ENCODE measurements at regions not wholly inside any gene's neighbourhood (a gene's known extent, or its start where the extent isn't known, plus 50 kb on each side); places are given as distances from the start of the nearest gene placed in this dataset.

DNA sequence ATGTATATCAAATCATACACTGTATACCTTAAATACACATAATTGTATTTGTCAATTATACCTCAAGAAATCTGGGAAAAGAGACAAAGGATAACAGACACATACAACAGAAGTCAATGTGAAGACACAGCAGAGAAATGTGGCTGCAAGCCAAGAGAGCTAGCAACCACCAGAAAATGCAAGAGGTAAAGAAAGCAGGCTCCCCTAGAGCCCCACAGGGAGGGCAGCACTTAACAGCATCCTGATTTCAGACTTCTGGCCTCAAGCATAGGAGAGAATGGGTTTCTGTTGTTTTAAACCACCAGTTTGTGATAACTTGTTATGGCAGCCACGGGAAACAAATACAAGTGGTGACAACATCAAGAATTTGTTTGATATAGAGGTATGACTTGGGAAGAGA lies 1197.2 kb downstream of the SORCS1 start:
- no peaks in the 10 kb centered on the region for H3K79me2 ChIP-seq (ENCODE audit: control insufficient read depth in 1 of 2, insufficient read depth in 2 of 2, low read length in 2 of 2)
- H3K4me1 ChIP-seq (replicated peaks in 1 of 4; ENCODE audit: control insufficient read depth in 3 of 4, insufficient read depth in 4 of 4, low read length in 3 of 4), result no peaks in the 10 kb centered on the region
- H3K4me2 ChIP-seq (ENCODE audit: insufficient read depth in 1 of 2, low read depth in 2 of 2, low read length in 2 of 2), result no peak overlapping the region
- H4K8ac ChIP-seq (ENCODE audit: extremely low read depth, insufficient read depth, low read length), result no peak overlapping the region
- no peak overlapping the region for H3K4ac ChIP-seq (replicated peaks; ENCODE audit: insufficient read length, low read depth, low read length)
- no peak overlapping the region for H3K9ac ChIP-seq (replicated peaks in 1 of 4; ENCODE audit: extremely low read depth in 1 of 4, low read depth in 3 of 4, low read length in 3 of 4)
- H4K91ac ChIP-seq (replicated peaks; ENCODE audit: insufficient read length, low read length), result no peak overlapping the region
- no peak overlapping the region for H2BK12ac ChIP-seq (ENCODE audit: low read depth, low read length)
- no peak overlapping the region for H3K56ac ChIP-seq (replicated peaks; ENCODE audit: insufficient read length, low read depth, low read length)
- no peaks in the 10 kb centered on the region for H3K79me1 ChIP-seq (ENCODE audit: low read depth, low read length)
- TF ChIP-seq RXRA (IDR thresholded peaks at IDR 0.05; ENCODE audit: insufficient read depth, low read depth, low read length) (no peak), CEBPB (IDR thresholded peaks at IDR 0.05; ENCODE audit: low read depth, low read length) (no peak), HDAC2 (IDR thresholded peaks at IDR 0.05; ENCODE audit: borderline replicate concordance in 1 of 2, low read depth in 2 of 2, low read length in 2 of 2) (no peak), POU5F1 (IDR thresholded peaks at IDR 0.05; ENCODE audit: low read depth, low read length) (no peak), RAD21 (IDR thresholded peaks at IDR 0.05 in 1 of 2, conservative IDR thresholded peaks at IDR 0.05 in 1 of 2; ENCODE audit: low read depth in 2 of 2, low read length in 2 of 2) (no peak), SP4 (IDR thresholded peaks at IDR 0.05; ENCODE audit: low read length) (no peak)
- TF ChIP-seq, protein P1, sequence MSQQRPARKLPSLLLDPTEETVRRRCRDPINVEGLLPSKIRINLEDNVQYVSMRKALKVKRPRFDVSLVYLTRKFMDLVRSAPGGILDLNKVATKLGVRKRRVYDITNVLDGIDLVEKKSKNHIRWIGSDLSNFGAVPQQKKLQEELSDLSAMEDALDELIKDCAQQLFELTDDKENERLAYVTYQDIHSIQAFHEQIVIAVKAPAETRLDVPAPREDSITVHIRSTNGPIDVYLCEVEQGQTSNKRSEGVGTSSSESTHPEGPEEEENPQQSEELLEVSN (IDR thresholded peaks at IDR 0.05), result no peak
- TF ChIP-seq, protein P2, sequence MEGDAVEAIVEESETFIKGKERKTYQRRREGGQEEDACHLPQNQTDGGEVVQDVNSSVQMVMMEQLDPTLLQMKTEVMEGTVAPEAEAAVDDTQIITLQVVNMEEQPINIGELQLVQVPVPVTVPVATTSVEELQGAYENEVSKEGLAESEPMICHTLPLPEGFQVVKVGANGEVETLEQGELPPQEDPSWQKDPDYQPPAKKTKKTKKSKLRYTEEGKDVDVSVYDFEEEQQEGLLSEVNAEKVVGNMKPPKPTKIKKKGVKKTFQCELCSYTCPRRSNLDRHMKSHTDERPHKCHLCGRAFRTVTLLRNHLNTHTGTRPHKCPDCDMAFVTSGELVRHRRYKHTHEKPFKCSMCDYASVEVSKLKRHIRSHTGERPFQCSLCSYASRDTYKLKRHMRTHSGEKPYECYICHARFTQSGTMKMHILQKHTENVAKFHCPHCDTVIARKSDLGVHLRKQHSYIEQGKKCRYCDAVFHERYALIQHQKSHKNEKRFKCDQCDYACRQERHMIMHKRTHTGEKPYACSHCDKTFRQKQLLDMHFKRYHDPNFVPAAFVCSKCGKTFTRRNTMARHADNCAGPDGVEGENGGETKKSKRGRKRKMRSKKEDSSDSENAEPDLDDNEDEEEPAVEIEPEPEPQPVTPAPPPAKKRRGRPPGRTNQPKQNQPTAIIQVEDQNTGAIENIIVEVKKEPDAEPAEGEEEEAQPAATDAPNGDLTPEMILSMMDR (IDR thresholded peaks at IDR 0.05; ENCODE audit: control extremely low read depth in 1 of 3, insufficient read depth in 1 of 3, low read depth in 1 of 3, low read length in 3 of 3), result no peak
- H2BK5ac ChIP-seq (ENCODE audit: low read depth, low read length), result no peak overlapping the region
- ChIA-PET POLR2A (ENCODE audit: partially characterized antibody) (no interaction called here), CTCF (ENCODE audit: partially characterized antibody) (interaction anchor here (1.5 kb wide), 1 partner anchor 8 kb away, joined by 6 read pairs; no protein-coding TSS in a partner anchor)
- H3K27ac ChIP-seq (ENCODE audit: low read depth, low read length), result no peak overlapping the region
- no peak for DNase-seq (ENCODE audit: low read depth in 1 of 2, low spot score in 2 of 2)
- 93% methylated on average over 1 of the region's 1 CpG; no CpG with 5 or more reads in 1 of the 2 experiments for WGBS, 2 experiments (ENCODE audit: extremely low coverage in 1 of 2, insufficient coverage in 1 of 2, insufficient read length in 1 of 2, insufficient replicate concordance in 2 of 2, low coverage in 1 of 2, low lambda C conversion rate in 2 of 2, missing lambda C conversion rate in 1 of 2)
- H2BK120ac ChIP-seq (replicated peaks; ENCODE audit: low read depth, low read length), result no peak overlapping the region
- H3K14ac ChIP-seq (ENCODE audit: insufficient read length), result no peak overlapping the region
- H3K27me3 ChIP-seq (replicated peaks in 1 of 4; ENCODE audit: control insufficient read depth in 3 of 4, extremely low read depth in 1 of 4, insufficient read depth in 3 of 4, low read length in 3 of 4), result no peaks in the 10 kb centered on the region
- no peaks in the 10 kb centered on the region for H4K20me1 ChIP-seq (replicated peaks in 1 of 2; ENCODE audit: control insufficient read depth in 1 of 2, insufficient read depth in 2 of 2, low read length in 2 of 2)
- H3K36me3 ChIP-seq (ENCODE audit: control insufficient read depth in 2 of 4, insufficient read depth in 4 of 4, low read length in 3 of 4), result no peaks in the 10 kb centered on the region
- no peaks in the 10 kb centered on the region for H3K23me2 ChIP-seq (ENCODE audit: low read depth, low read length)
- H2BK15ac ChIP-seq (ENCODE audit: low read length), result no peak overlapping the region
- no peaks in the 10 kb centered on the region for H3K9me3 ChIP-seq (ENCODE audit: insufficient read depth in 2 of 2, low read depth in 1 of 2, low read length in 1 of 2)
- no peak overlapping the region for H3K23ac ChIP-seq (ENCODE audit: insufficient read length)
- H2AFZ ChIP-seq (ENCODE audit: low read length), result no peak overlapping the region
- no peak overlapping the region for H3K4me3 ChIP-seq (ENCODE audit: extremely low read depth in 1 of 4, insufficient read depth in 2 of 4, low read depth in 3 of 4, low read length in 4 of 4)
- H3K18ac ChIP-seq (ENCODE audit: extremely low read depth, low read length), result no peak overlapping the region
- no peak overlapping the region for H2AK5ac ChIP-seq (ENCODE audit: low read depth, low read length)
- no peak overlapping the region for H2BK20ac ChIP-seq (ENCODE audit: low read length)
- FAIRE-seq, result no peak
- no peak overlapping the region for H4K5ac ChIP-seq (ENCODE audit: insufficient read length, low read depth, low read length)
